Ascending aorta (tissue), 2 donors: ENCODE measurements at regions not wholly inside any gene's neighbourhood (a gene's known extent, or its start where the extent isn't known, plus 50 kb on each side); places are given as distances from the start of the nearest gene placed in this dataset.

Experiments used
- DNase-seq, 2 donors: peaks; one replicate each; pipeline ENCODE4 v3.0.0-alpha.2; 2019; ENCODE audit warnings: low spot score in 2 of 2
- H3K27ac ChIP-seq, 2 donors: fragments of 200-600 bp; sonication (generic); one replicate each; pipeline ENCODE4 v1.5.1; 2016 to 2017; ENCODE audit warnings: mild to moderate bottlenecking in 1 of 2
- H3K27me3 ChIP-seq: fragments of 200-600 bp; sonication (generic); one replicate; pipeline ENCODE4 v1.5.1; 2017
- H3K36me3 ChIP-seq, 2 donors: fragments of 200-600 bp; sonication (generic); one replicate each; pipeline ENCODE4 v1.5.1; 2016
- H3K4me1 ChIP-seq, 2 donors: fragments of 200-600 bp; sonication (generic); one replicate each; pipeline ENCODE4 v1.5.1; 2016 to 2017; ENCODE audit warnings: mild to moderate bottlenecking in 1 of 2
- H3K4me3 ChIP-seq, 2 donors: fragments of 200-600 bp; sonication (generic); one replicate each; pipeline ENCODE4 v1.5.1; 2016 to 2017; ENCODE audit warnings: mild to moderate bottlenecking in 1 of 2
- H3K9me3 ChIP-seq, 2 donors: fragments of 200-600 bp; sonication (generic); one replicate each; pipeline ENCODE4 v1.5.1; 2016
- intact Hi-C: fragments of 100-400 bp; cut with DNase I; formaldehyde crosslinking; loops from one replicate; pipeline ENCODE4 v1.15.1; 2023
- TF ChIP-seq, protein P1 (sequence below), 3 experiments: fragments of 200-600 bp in 2 of 3; fragments of 450-650 bp in 1 of 3; sonication (generic) in 2 of 3; IDR thresholded peaks; one replicate each; pipeline ENCODE4 v1.5.1; 2016 to 2019; ENCODE audit warnings: antibody characterized with exemption in 3 of 3, mild to moderate bottlenecking in 1 of 3, moderate library complexity in 1 of 3

DNA sequence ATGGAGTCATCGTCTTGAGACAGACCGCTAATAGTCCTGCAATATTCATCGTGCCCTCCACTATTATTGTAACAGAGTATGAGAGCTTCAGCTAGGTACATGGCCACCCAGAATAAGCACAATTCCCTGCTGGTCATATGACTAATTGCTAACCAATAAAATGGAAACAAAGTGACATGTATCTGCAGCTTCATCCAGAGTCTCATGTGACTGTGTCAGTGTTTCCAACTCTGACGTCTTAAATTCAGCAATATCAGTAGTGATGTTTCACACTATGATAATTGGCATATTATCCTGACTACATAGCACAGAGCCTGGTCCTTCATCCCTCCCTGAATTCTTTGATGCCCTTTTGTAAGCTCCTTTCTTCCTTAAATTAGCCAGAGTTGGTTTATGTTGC lies 167.4 kb downstream of the RPS29 start:
- Histone ChIP-seq H3K4me1 (no peaks in the 10 kb centered on the region), H3K4me3 (no peak overlapping the region), H3K27ac (no peak overlapping the region), H3K9me3 (no peaks in the 10 kb centered on the region), H3K36me3 (no peaks in the 10 kb centered on the region), H3K27me3 (no peaks in the 10 kb centered on the region)
- TF ChIP-seq, protein P1, sequence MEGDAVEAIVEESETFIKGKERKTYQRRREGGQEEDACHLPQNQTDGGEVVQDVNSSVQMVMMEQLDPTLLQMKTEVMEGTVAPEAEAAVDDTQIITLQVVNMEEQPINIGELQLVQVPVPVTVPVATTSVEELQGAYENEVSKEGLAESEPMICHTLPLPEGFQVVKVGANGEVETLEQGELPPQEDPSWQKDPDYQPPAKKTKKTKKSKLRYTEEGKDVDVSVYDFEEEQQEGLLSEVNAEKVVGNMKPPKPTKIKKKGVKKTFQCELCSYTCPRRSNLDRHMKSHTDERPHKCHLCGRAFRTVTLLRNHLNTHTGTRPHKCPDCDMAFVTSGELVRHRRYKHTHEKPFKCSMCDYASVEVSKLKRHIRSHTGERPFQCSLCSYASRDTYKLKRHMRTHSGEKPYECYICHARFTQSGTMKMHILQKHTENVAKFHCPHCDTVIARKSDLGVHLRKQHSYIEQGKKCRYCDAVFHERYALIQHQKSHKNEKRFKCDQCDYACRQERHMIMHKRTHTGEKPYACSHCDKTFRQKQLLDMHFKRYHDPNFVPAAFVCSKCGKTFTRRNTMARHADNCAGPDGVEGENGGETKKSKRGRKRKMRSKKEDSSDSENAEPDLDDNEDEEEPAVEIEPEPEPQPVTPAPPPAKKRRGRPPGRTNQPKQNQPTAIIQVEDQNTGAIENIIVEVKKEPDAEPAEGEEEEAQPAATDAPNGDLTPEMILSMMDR (IDR thresholded peaks at IDR 0.05) = no peak
- no peak for DNase-seq
- intact Hi-C loops = no loop called here

DNA sequence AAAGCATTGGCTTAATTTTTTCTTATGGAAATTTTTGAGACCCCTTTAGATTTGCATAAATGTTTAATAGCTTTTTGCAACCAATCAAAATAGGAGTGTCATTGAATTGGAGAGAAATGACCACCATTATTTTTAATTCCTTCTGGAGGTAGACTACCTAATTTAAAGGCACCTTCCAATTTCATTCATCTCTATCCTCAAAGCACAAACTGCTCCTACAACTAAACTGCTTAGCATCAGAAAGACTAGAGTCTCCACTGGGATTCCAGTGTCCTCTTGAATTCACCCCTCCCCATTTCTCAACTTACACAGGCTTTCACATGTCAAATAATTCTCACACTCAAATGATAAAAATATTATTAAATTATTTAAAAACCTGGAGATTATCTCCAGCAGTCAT lies 168.4 kb downstream of the RPS29 start:
- Histone ChIP-seq H3K27ac (no peak overlapping the region), H3K27me3 (no peaks in the 10 kb centered on the region), H3K9me3 (no peaks in the 10 kb centered on the region), H3K4me1 (no peaks in the 10 kb centered on the region), H3K4me3 (no peak overlapping the region), H3K36me3 (no peaks in the 10 kb centered on the region)
- TF ChIP-seq, protein P1 (IDR thresholded peaks at IDR 0.05) = no peak
- intact Hi-C loops = no loop called here
- no peak for DNase-seq

DNA sequence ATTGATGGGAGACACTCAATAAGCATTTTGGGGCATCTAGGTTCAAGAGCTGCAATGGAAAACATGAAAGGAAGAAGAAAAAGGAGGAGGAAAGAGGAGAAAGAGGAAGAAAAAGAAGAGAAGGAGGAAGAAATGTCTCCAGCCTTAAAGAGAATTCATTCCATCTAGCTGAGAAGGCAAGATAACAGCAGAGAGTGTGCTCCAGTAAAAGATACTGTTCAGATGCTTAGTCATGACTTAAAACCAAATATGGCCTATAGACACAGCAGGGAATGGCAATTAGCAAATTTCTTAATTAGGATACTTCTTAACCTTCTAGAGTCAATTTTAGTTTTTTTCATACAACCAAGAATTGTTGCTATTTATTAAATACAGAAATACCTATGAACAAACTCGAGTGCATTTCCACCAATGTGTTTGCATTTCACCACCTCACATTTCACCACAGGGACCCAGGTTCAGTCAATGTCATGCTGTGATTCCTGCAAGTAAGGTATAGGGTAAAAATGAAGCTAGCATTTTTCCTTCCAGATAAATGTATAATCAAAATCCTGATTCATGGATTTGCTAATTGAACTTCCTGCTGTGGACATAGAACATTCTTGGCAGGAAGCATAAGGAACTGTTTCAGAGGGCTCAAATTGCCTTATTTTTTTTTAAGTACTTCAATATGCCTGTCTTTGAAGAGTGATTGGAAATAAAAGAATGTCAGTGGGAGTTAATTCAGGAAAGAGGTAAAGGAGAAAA lies 177.8 kb downstream of the RPS29 start:
- Histone ChIP-seq H3K4me3 (no peak overlapping the region), H3K27ac (no peak overlapping the region), H3K27me3 (no peaks in the 10 kb centered on the region), H3K4me1 (no peaks in the 10 kb centered on the region), H3K36me3 (no peaks in the 10 kb centered on the region), H3K9me3 (no peaks in the 10 kb centered on the region)
- TF ChIP-seq, protein P1 (IDR thresholded peaks at IDR 0.05) = no peak
- intact Hi-C loops = no loop called here
- DNase-seq = no peak

DNA sequence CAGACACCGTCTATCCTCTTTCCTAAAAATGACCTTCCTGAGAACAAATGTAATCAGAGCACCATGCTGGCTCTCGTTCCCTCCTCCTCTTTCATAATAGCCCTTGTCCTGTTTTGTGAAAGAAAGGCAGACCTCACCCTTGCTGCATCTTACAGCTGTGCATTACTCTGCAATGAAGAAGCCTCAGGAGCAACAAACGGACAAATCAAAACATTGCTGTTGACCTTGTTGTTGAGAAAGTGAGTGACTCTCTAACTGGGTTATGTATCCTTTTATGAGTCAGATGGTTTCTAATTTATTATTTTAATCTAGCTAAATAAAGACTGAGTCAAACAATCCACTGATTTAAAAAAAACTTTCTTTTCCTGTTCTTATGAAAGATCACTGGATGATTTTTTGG lies 180.9 kb downstream of the RPS29 start:
- H3K4me3 ChIP-seq = no peak overlapping the region
- no peaks in the 10 kb centered on the region for H3K36me3 ChIP-seq
- no peaks in the 10 kb centered on the region for H3K4me1 ChIP-seq
- DNase-seq = no peak
- no peak overlapping the region for H3K27ac ChIP-seq
- no peaks in the 10 kb centered on the region for H3K9me3 ChIP-seq
- intact Hi-C loops = no loop called here
- H3K27me3 ChIP-seq = no peaks in the 10 kb centered on the region
- TF ChIP-seq, protein P1 (IDR thresholded peaks at IDR 0.05) = no peak

DNA sequence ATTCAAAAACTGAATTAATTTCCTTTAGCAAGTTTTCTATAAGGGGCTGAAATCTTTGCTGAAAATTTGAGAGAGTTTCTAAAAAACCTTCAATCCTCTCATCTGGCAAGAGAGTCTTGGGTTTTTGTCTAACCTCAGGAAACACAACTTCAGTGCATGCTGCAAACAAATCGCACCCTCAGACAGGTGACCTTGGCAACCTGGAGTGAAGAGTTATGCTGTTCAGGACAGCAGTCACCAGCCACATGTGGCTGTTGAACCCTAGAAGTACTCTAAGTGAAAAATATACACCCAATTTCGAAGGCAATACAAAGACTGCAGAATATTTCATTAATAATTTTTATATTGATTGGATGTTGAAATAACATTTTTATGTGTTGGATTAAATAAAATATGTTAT lies 184.8 kb downstream of the RPS29 start:
- no peak overlapping the region for H3K4me3 ChIP-seq
- intact Hi-C loops = no loop called here
- H3K9me3 ChIP-seq = no peaks in the 10 kb centered on the region
- no peaks in the 10 kb centered on the region for H3K36me3 ChIP-seq
- TF ChIP-seq, protein P1 (IDR thresholded peaks at IDR 0.05) = no peak
- no peaks in the 10 kb centered on the region for H3K27me3 ChIP-seq
- DNase-seq = no peak
- H3K27ac ChIP-seq = no peak overlapping the region
- no peaks in the 10 kb centered on the region for H3K4me1 ChIP-seq

DNA sequence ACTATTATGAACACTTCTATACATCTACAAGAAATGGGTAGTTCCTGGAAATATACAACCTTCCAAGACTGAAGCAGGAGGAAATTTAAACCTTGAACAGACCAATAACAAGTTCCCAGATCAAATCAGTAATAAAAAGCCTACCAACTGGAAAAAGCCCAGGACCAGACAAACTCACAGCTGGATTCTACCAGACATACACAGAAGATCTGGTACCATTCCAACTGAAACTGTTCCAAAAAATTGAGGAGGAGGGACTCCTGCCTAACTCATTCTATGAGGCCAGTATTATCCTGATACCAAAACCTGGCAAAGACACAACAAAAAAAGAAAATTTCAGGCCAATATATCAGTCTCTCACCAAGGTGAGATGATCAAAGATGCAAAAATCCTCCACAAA lies 189.4 kb downstream of the RPS29 start:
- H3K4me3 ChIP-seq = no peak overlapping the region
- H3K9me3 ChIP-seq = no peaks in the 10 kb centered on the region
- no peak overlapping the region for H3K27ac ChIP-seq
- no peak for DNase-seq
- TF ChIP-seq, protein P1 (IDR thresholded peaks at IDR 0.05) = no peak
- intact Hi-C loops = no loop called here
- H3K36me3 ChIP-seq = no peaks in the 10 kb centered on the region
- H3K4me1 ChIP-seq = no peaks in the 10 kb centered on the region
- H3K27me3 ChIP-seq = no peaks in the 10 kb centered on the region
